Keratinocyte (primary cell): ENCODE measurements at regions not wholly inside any gene's neighbourhood (a gene's known extent, or its start where the extent isn't known, plus 50 kb on each side); places are given as distances from the start of the nearest gene placed in this dataset.

Experiments
- DNase-seq: peaks from one replicate; pipeline ENCODE4 v3.0.0-alpha.2; 2011; ENCODE audit warnings: low read depth, missing footprints, low spot score
- FAIRE-seq: peaks from 2 replicates; lab custom pipeline; 2011; peaks lifted over from hg19 to GRCh38; lab: Jason Lieb, UNC
- H2AFZ ChIP-seq: 2 replicates; pipeline ENCODE4 v1.6.0; 2012; ENCODE audit warnings: low read length, control low read depth, inconsistent platforms; ENCODE audit not compliant: control insufficient read depth
- H3K27ac ChIP-seq: 2 replicates; pipeline ENCODE4 v1.5.1; 2011; ENCODE audit warnings: low read length; ENCODE audit not compliant: control insufficient read depth, insufficient read depth
- H3K27me3 ChIP-seq: 3 replicates; pipeline ENCODE4 v1.6.0; 2011; ENCODE audit warnings: low read length; ENCODE audit not compliant: control insufficient read depth, insufficient read depth; ENCODE audit errors: extremely low read depth
- H3K36me3 ChIP-seq, 2 experiments: 2 replicates in 1 of 2; 3 replicates in 1 of 2; pipeline ENCODE4 v1.5.1; 2011; ENCODE audit warnings: low read length in 2 of 2, mild to moderate bottlenecking in 1 of 2; ENCODE audit not compliant: control insufficient read depth in 2 of 2, insufficient read depth in 2 of 2; ENCODE audit errors: extremely low read depth in 1 of 2
- H3K4me1 ChIP-seq: 3 replicates; pipeline ENCODE4 v1.5.1; 2011; ENCODE audit warnings: low read length; ENCODE audit not compliant: control insufficient read depth, insufficient read depth; ENCODE audit errors: extremely low read depth
- H3K4me2 ChIP-seq: 3 replicates; pipeline ENCODE4 v1.6.0; 2011; ENCODE audit warnings: low read depth, low read length; ENCODE audit not compliant: control insufficient read depth, insufficient read depth; ENCODE audit errors: extremely low read depth
- H3K4me3 ChIP-seq, 3 experiments: fragments of 200-600 bp in 1 of 3; sonication (generic) in 1 of 3; 2 replicates in 2 of 3; 3 replicates in 1 of 3; pipeline ENCODE4 v1.5.1; 2011 to 2016; ENCODE audit warnings: low read length in 3 of 3, mild to moderate bottlenecking in 3 of 3, control low read depth in 2 of 3, inconsistent platforms in 1 of 3, low read depth in 1 of 3, mixed read lengths in 1 of 3, mixed run types in 1 of 3, moderate library complexity in 1 of 3; ENCODE audit not compliant: control insufficient read depth in 2 of 3, insufficient read depth in 2 of 3; ENCODE audit errors: extremely low read depth in 1 of 3
- H3K79me2 ChIP-seq: 2 replicates; pipeline ENCODE4 v1.6.0; 2012; ENCODE audit warnings: low read length; ENCODE audit not compliant: control insufficient read depth, insufficient read depth
- H3K9ac ChIP-seq: 3 replicates; pipeline ENCODE4 v1.6.0; 2011; ENCODE audit warnings: low read length; ENCODE audit not compliant: control insufficient read depth, insufficient read depth; ENCODE audit errors: extremely low read depth
- H3K9me1 ChIP-seq: 3 replicates; pipeline ENCODE4 v1.6.0; 2011; ENCODE audit warnings: low read length; ENCODE audit not compliant: control insufficient read depth, insufficient read depth; ENCODE audit errors: extremely low read depth
- H3K9me3 ChIP-seq: 2 replicates; pipeline ENCODE4 v1.5.1; 2012; ENCODE audit warnings: low read depth, low read length; ENCODE audit not compliant: control insufficient read depth
- H4K20me1 ChIP-seq: 3 replicates; pipeline ENCODE4 v1.6.0; 2011; ENCODE audit warnings: low read length; ENCODE audit not compliant: control insufficient read depth, insufficient read depth; ENCODE audit errors: extremely low read depth
- EZH2 ChIP-seq: IDR thresholded peaks from one replicate; pipeline ENCODE4 v1.6.1; 2012; ENCODE audit warnings: inconsistent platforms, mild to moderate bottlenecking, low read length, moderate library complexity
- dilution Hi-C: fragments of 300-500 bp; cut with MboI; formaldehyde crosslinking; loops from one replicate; pipeline ENCODE4 v1.7.0; 2020; ENCODE audit warnings: low sequenced_read_pairs; ENCODE audit not compliant: extremely low pct_ligation_motif_present
- TF ChIP-seq, protein P1 (sequence below), 3 experiments: IDR thresholded peaks in 1 of 3; conservative IDR thresholded peaks in 1 of 3; optimal IDR thresholded peaks in 1 of 3; 2 replicates in 2 of 3; 3 replicates in 1 of 3; pipeline versions ENCODE3 to v1.5.1; 2011; ENCODE audit warnings: low read length in 3 of 3, mild to moderate bottlenecking in 3 of 3, moderate library complexity in 2 of 3, control low read depth in 1 of 3, inconsistent platforms in 1 of 3; ENCODE audit not compliant: insufficient read depth in 2 of 3; ENCODE audit errors: extremely low read depth in 1 of 3

DNA sequence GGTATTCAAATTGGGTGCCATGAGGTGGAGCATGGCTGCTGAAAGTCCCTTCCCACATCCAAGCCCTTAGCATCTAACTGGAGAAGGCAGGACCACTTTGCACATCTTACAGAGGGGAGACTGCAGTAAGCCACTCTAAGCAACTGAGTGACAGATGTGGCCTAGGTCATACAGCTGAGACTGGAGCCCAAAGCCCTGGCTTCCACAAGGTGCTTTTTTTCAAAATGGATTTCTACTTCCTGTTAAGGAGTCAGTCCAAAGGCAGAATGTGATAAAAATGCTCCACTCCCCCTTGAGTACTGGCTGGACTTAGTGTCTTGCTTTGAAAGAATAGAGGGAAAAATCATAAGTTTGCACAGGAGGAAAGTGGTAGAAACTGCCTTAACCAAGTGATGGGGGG is 424.0 kb upstream of the SPRED2 start:
- H2AFZ ChIP-seq, result no peak overlapping the region
- dilution Hi-C loops, result no loop called here
- no peak for FAIRE-seq

DNA sequence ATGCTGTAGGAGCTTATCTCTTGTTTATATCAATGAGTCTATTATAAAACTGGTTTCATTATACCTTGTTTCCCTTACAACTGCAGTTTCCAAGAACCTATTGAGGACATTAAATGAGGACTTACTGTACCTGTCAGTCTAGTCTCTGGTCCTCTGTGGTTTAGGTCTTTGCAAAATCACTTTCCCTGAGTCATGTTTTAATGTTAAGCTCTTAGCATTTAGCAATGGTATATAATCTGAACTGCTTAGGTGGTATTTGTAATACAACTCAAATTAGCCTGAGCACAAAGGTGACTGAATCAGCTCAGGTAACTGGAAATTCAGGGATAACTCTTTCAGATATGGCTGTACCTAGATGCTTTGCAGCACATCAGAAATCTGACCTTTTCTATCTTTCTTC is 418.3 kb upstream of the SPRED2 start:
- H3K36me3 ChIP-seq, result no peaks in the 10 kb centered on the region
- H4K20me1 ChIP-seq, result no peaks in the 10 kb centered on the region
- H2AFZ ChIP-seq, result no peak overlapping the region
- H3K27me3 ChIP-seq, result no peaks in the 10 kb centered on the region
- dilution Hi-C loops, result no loop called here
- TF ChIP-seq EZH2, result no peak
- TF ChIP-seq, protein P1, sequence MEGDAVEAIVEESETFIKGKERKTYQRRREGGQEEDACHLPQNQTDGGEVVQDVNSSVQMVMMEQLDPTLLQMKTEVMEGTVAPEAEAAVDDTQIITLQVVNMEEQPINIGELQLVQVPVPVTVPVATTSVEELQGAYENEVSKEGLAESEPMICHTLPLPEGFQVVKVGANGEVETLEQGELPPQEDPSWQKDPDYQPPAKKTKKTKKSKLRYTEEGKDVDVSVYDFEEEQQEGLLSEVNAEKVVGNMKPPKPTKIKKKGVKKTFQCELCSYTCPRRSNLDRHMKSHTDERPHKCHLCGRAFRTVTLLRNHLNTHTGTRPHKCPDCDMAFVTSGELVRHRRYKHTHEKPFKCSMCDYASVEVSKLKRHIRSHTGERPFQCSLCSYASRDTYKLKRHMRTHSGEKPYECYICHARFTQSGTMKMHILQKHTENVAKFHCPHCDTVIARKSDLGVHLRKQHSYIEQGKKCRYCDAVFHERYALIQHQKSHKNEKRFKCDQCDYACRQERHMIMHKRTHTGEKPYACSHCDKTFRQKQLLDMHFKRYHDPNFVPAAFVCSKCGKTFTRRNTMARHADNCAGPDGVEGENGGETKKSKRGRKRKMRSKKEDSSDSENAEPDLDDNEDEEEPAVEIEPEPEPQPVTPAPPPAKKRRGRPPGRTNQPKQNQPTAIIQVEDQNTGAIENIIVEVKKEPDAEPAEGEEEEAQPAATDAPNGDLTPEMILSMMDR (optimal IDR thresholded peaks at IDR 0.05 in 1 of 3, IDR thresholded peaks at IDR 0.05 in 1 of 3, conservative IDR thresholded peaks at IDR 0.05 in 1 of 3; ENCODE audit: extremely low read depth in 1 of 3, insufficient read depth in 2 of 3, low read length in 3 of 3), result no peak
- FAIRE-seq, result no peak
- no peak overlapping the region for H3K9ac ChIP-seq
- H3K4me3 ChIP-seq, result no peak overlapping the region
- H3K27ac ChIP-seq, result no peak overlapping the region
- no peaks in the 10 kb centered on the region for H3K9me1 ChIP-seq
- H3K9me3 ChIP-seq, result no peaks in the 10 kb centered on the region
- H3K4me2 ChIP-seq, result no peak overlapping the region
- no peaks in the 10 kb centered on the region for H3K79me2 ChIP-seq
- H3K4me1 ChIP-seq, result no peaks in the 10 kb centered on the region
- DNase-seq, result no peak

More for the DNA sequence above, 424.0 kb upstream of the SPRED2 start:
- DNase-seq, result no peak
- no peak for TF ChIP-seq EZH2
- TF ChIP-seq, protein P1 (optimal IDR thresholded peaks at IDR 0.05 in 1 of 3, IDR thresholded peaks at IDR 0.05 in 1 of 3, conservative IDR thresholded peaks at IDR 0.05 in 1 of 3; ENCODE audit: extremely low read depth in 1 of 3, insufficient read depth in 2 of 3, low read length in 3 of 3), result no peak
- Histone ChIP-seq H4K20me1 (no peaks in the 10 kb centered on the region), H3K79me2 (no peaks in the 10 kb centered on the region), H3K4me1 (no peaks in the 10 kb centered on the region), H3K9ac (no peak overlapping the region), H3K9me3 (no peaks in the 10 kb centered on the region), H3K36me3 (no peaks in the 10 kb centered on the region), H3K4me2 (no peak overlapping the region), H3K27me3 (no peaks in the 10 kb centered on the region), H3K4me3 (no peak overlapping the region), H3K27ac (no peak overlapping the region), H3K9me1 (no peaks in the 10 kb centered on the region)
